KMS-11 (cell line): ENCODE measurements at regions not wholly inside any gene's neighbourhood (a gene's known extent, or its start where the extent isn't known, plus 50 kb on each side); places are given as distances from the start of the nearest gene placed in this dataset.

Experiments
- H2AFZ ChIP-seq: fragments of 200-600 bp; sonication (generic); 2 replicates; pipeline ENCODE4 v1.6.1; 2016; ENCODE audit warnings: antibody characterized with exemption, mixed run types, low read depth
- H3K27ac ChIP-seq: fragments of 200-600 bp; sonication (generic); 2 replicates; pipeline ENCODE4 v1.6.1; 2016; ENCODE audit warnings: mild to moderate bottlenecking, mixed run types
- H3K27me3 ChIP-seq: fragments of 200-600 bp; sonication (generic); 2 replicates; pipeline ENCODE4 v1.6.1; 2017; ENCODE audit warnings: mild to moderate bottlenecking, low read depth, mixed run types, moderate library complexity; ENCODE audit not compliant: insufficient read depth
- H3K36me3 ChIP-seq: fragments of 200-600 bp; sonication (generic); 2 replicates; pipeline ENCODE4 v1.6.1; 2017; ENCODE audit warnings: mild to moderate bottlenecking, mixed run types; ENCODE audit not compliant: insufficient read depth
- H3K4me1 ChIP-seq: fragments of 200-600 bp; sonication (generic); 2 replicates; pipeline ENCODE4 v1.6.1; 2016; ENCODE audit warnings: mild to moderate bottlenecking, low read depth, mixed run types; ENCODE audit not compliant: poor library complexity, severe bottlenecking
- H3K4me2 ChIP-seq: fragments of 200-600 bp; sonication (generic); 2 replicates; pipeline ENCODE4 v1.7.0; 2016; ENCODE audit warnings: mild to moderate bottlenecking, mixed run types
- H3K4me3 ChIP-seq: fragments of 200-600 bp; sonication (generic); IDR thresholded peaks from 2 replicates; pipeline ENCODE4 v1.6.1; 2017; ENCODE audit warnings: low read depth, low read length, mixed read lengths; ENCODE audit not compliant: insufficient read depth
- H3K79me2 ChIP-seq: fragments of 200-600 bp; sonication (generic); 2 replicates; pipeline ENCODE4 v1.6.1; 2016; ENCODE audit warnings: low read depth, mixed run types; ENCODE audit not compliant: insufficient read depth
- H3K9ac ChIP-seq: fragments of 200-600 bp; sonication (generic); 2 replicates; pipeline ENCODE4 v1.6.1; 2016; ENCODE audit warnings: mild to moderate bottlenecking, mixed run types
- H4K20me1 ChIP-seq: fragments of 200-600 bp; sonication (generic); 2 replicates; pipeline ENCODE4 v1.6.1; 2016; ENCODE audit warnings: mild to moderate bottlenecking, mixed run types; ENCODE audit not compliant: insufficient read depth
- TF ChIP-seq, protein P1 (sequence below): fragments of 200-600 bp; sonication (generic); conservative IDR thresholded peaks from 2 replicates; pipeline ENCODE4 v1.6.1; 2017; ENCODE audit warnings: low read depth, mild to moderate bottlenecking, antibody characterized with exemption, low read length, moderate library complexity, mixed read lengths

DNA sequence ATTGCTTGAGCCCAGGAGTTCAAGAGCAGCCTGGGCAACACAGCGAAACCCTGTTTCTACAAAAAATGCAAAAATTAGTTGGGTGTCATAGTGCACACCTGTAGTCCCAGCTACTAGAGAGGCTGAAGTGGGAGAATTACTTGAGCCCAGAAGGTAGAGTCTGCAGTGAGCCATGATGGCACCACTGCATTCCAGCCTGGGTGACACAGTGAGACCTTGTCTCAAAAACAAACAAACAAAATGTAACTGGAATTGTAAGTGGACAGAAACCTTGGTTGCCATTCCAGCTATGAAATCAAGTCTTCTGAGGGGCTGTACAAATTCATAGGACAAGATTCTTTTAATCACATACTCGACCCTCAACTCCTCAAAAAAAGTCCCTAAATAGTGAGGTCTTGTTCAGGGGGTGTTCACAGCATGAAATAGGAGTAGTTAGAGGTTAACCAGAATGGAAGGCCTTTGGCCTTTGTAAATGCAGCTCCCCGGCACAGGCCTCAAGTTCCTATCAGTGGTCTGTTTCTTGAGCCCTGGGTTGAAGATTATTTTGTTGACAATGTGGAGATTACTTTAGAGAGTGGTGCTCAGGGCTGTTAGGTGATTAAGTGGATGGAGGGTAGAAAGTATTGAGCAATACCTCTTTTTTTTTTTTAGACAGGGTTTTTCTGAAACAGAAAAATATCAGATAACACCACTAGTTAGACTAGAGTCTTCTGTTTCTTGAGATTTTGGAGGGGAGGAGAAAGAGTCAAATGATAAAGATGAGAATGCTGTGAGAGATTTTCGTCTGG lies 138.7 kb upstream of the ZNF648 start:
- H3K4me2 ChIP-seq = no peak overlapping the region
- TF ChIP-seq, protein P1, sequence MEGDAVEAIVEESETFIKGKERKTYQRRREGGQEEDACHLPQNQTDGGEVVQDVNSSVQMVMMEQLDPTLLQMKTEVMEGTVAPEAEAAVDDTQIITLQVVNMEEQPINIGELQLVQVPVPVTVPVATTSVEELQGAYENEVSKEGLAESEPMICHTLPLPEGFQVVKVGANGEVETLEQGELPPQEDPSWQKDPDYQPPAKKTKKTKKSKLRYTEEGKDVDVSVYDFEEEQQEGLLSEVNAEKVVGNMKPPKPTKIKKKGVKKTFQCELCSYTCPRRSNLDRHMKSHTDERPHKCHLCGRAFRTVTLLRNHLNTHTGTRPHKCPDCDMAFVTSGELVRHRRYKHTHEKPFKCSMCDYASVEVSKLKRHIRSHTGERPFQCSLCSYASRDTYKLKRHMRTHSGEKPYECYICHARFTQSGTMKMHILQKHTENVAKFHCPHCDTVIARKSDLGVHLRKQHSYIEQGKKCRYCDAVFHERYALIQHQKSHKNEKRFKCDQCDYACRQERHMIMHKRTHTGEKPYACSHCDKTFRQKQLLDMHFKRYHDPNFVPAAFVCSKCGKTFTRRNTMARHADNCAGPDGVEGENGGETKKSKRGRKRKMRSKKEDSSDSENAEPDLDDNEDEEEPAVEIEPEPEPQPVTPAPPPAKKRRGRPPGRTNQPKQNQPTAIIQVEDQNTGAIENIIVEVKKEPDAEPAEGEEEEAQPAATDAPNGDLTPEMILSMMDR = no peak
- no peak overlapping the region for H3K27ac ChIP-seq
- H3K27me3 ChIP-seq = no peaks in the 10 kb centered on the region
- no peaks in the 10 kb centered on the region for H3K36me3 ChIP-seq
- H3K4me1 ChIP-seq = no peaks in the 10 kb centered on the region
- no peaks in the 10 kb centered on the region for H4K20me1 ChIP-seq
- no peak overlapping the region for H3K9ac ChIP-seq
- no peak overlapping the region for H3K4me3 ChIP-seq
- no peaks in the 10 kb centered on the region for H3K79me2 ChIP-seq
- H2AFZ ChIP-seq = no peak overlapping the region

DNA sequence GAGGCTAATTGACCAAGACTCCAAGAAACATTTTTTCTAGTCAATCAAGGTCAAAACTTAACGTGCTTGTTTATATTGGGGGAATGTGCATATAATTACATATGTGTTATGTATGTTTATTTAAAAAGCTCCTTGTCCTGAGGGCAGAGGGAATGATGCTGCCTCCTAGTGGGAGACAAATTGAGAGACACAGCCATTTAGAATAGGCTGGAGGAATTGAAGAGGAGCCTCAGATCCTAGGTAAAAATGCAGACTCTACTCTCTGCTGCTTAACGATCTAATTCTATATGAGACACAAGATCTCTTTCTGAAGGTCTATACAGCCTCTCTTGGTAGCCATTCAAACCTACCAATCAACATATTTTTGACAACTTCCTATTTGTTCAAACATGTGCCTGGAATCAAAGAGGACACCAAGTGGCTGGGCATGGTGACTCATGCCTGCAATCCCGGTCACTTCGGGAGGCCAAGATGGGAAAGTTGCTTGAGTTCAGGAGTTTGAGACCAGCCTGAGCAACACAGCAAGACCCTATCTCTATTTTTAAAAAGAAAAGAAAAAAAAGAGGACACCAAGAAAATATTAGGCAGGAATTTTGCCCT lies 136.6 kb upstream of the ZNF648 start:
- TF ChIP-seq, protein P1 = no peak
- Histone ChIP-seq H3K4me2 (no peak overlapping the region), H3K9ac (no peak overlapping the region), H3K79me2 (no peaks in the 10 kb centered on the region), H3K27ac (no peak overlapping the region), H3K4me3 (no peak overlapping the region), H3K4me1 (peaks cover 6% of the 10 kb centered on the region), H4K20me1 (no peaks in the 10 kb centered on the region), H2AFZ (no peak overlapping the region), H3K27me3 (no peaks in the 10 kb centered on the region), H3K36me3 (no peaks in the 10 kb centered on the region)

DNA sequence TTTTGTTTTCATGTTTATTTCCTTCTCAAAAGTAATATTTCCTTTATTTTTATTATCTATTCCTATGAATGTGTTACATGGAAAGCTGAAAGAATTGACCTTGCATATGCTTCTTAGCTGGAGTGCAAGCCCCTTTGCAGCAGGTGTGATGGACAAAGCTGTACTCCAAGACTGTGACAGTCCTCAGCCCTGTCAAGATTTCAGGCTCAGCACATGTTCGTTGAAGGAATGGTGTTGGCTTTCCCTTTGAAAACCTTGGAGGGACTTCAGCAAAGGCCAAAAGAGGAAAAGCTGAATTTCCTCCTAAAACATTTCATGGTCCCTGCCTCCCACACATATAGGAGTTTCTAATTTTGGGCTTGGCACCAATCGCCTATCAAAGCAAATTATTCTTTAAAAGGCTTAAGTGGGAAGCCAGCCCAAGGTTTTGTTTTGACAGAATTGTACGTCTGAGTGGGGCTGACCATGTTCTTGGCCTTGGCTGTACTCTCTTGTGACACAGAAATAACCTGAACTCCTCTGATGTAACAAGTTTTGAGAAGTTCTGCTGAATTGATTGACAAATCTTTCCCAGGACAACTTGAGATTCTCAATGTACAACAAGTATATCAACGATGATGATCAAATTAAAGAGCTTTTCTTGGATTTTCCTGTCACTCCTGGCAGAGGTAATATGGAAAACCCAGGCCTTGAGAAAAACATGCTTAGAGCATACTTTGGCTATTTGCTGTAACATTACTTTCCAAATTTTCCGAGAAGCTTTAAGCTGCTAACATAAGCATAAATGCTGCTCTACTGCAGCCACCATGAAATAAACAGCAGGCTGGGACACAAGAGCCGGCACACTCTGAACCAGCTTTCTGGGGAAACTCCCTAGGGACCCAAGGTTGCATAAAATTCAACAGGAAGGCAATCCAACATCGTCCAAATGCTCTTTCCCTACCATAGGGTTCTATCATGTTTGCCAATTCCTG lies 135.7 kb upstream of the ZNF648 start:
- TF ChIP-seq, protein P1 = no peak
- Histone ChIP-seq H3K9ac (no peak overlapping the region), H3K27ac (no peak overlapping the region), H2AFZ (no peak overlapping the region), H4K20me1 (no peaks in the 10 kb centered on the region), H3K4me3 (no peak overlapping the region), H3K36me3 (no peaks in the 10 kb centered on the region), H3K4me2 (no peak overlapping the region), H3K27me3 (no peaks in the 10 kb centered on the region), H3K79me2 (no peaks in the 10 kb centered on the region), H3K4me1 (peaks cover 6% of the 10 kb centered on the region)

DNA sequence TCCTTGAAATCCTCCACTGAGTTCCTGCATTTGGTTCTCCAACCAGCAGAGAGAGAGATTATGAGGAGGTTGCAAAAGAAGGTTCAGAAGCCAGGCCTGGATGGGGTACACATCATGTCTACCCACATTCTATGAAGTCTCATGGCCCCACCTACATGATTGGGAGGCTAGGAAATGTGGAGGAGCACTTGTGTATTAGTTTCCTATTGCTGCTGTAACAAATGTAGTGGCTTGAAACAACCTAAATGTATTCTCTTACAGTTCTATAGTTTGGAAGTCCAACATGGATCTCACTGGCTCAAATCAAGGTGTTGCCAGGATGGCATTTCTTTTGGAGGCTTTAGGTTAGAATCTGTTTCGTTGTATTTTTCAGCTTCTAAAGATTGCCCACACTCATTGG lies 134.2 kb upstream of the ZNF648 start:
- H3K4me1 ChIP-seq = peaks cover 6% of the 10 kb centered on the region
- H2AFZ ChIP-seq = no peak overlapping the region
- H3K9ac ChIP-seq = no peak overlapping the region
- no peak overlapping the region for H3K4me3 ChIP-seq
- no peaks in the 10 kb centered on the region for H3K36me3 ChIP-seq
- no peak overlapping the region for H3K27ac ChIP-seq
- no peaks in the 10 kb centered on the region for H3K27me3 ChIP-seq
- H3K79me2 ChIP-seq = no peaks in the 10 kb centered on the region
- no peak overlapping the region for H3K4me2 ChIP-seq
- H4K20me1 ChIP-seq = no peaks in the 10 kb centered on the region
- TF ChIP-seq, protein P1 = no peak
